Activated naive CD8-positive, alpha-beta T cell treated with anti-CD3 and anti-CD28 coated beads for 36 hours (primary cell): ENCODE measurements at regions not wholly inside any gene's neighbourhood (a gene's known extent, or its start where the extent isn't known, plus 50 kb on each side); places are given as distances from the start of the nearest gene placed in this dataset.

Experiments used
- DNase-seq: peaks from one replicate; pipeline ENCODE4 v3.0.0; 2021
- H3K27ac Mint-ChIP-seq: one replicate; pipeline ENCODE4 v1.8.0; 2022; ENCODE audit warnings: mild to moderate bottlenecking, moderate library complexity, mixed read lengths
- H3K27me3 Mint-ChIP-seq: one replicate; pipeline ENCODE4 v1.8.0; 2022; ENCODE audit warnings: mild to moderate bottlenecking, mixed read lengths
- H3K36me3 Mint-ChIP-seq: one replicate; pipeline ENCODE4 v1.8.0; 2021; ENCODE audit warnings: mild to moderate bottlenecking, mixed read lengths
- H3K4me1 Mint-ChIP-seq: one replicate; pipeline ENCODE4 v1.8.0; 2021; ENCODE audit warnings: mixed read lengths
- H3K4me3 Mint-ChIP-seq: one replicate; pipeline ENCODE4 v1.8.0; 2022; ENCODE audit warnings: mild to moderate bottlenecking, moderate library complexity, mixed read lengths
- H3K9me3 Mint-ChIP-seq: one replicate; pipeline ENCODE4 v1.8.0; 2022; ENCODE audit warnings: mixed read lengths

- Mint-ChIP-seq H3K4me1 (no peaks in the 10 kb centered on the region), H3K27ac (no peak overlapping the region), H3K9me3 (peaks cover 11% of the 10 kb centered on the region), H3K4me3 (no peak overlapping the region), H3K36me3 (no peaks in the 10 kb centered on the region), H3K27me3 (no peaks in the 10 kb centered on the region)
- DNase-seq: no peak
These were observed 513.5 kb upstream of the TUSC1 start for GRCh38 chr9:26191711-26192110.

GRCh38 chr9:26181836-26182235 lies 503.6 kb upstream of the TUSC1 start:
- Mint-ChIP-seq H3K27me3 (no peaks in the 10 kb centered on the region), H3K36me3 (no peaks in the 10 kb centered on the region), H3K9me3 (no peaks in the 10 kb centered on the region), H3K27ac (no peak overlapping the region), H3K4me1 (no peaks in the 10 kb centered on the region), H3K4me3 (no peak overlapping the region)
- no peak for DNase-seq

GRCh38 chr9:26176628-26177027 lies 498.4 kb upstream of the TUSC1 start:
- Mint-ChIP-seq H3K27me3 (no peaks in the 10 kb centered on the region), H3K27ac (no peak overlapping the region), H3K4me3 (no peak overlapping the region), H3K36me3 (no peaks in the 10 kb centered on the region), H3K9me3 (peaks cover 2% of the 10 kb centered on the region), H3K4me1 (no peaks in the 10 kb centered on the region)
- DNase-seq: no peak

- Mint-ChIP-seq H3K27me3 (no peaks in the 10 kb centered on the region), H3K27ac (no peak overlapping the region), H3K4me3 (no peak overlapping the region), H3K36me3 (no peaks in the 10 kb centered on the region), H3K4me1 (no peaks in the 10 kb centered on the region), H3K9me3 (peaks cover 2% of the 10 kb centered on the region)
- DNase-seq: no peak
These were observed 497.0 kb upstream of the TUSC1 start for GRCh38 chr9:26175264-26175663.

- no peak for DNase-seq
- Mint-ChIP-seq H3K4me1 (no peaks in the 10 kb centered on the region), H3K27ac (no peak overlapping the region), H3K9me3 (peaks cover 3% of the 10 kb centered on the region), H3K4me3 (no peak overlapping the region), H3K36me3 (no peaks in the 10 kb centered on the region), H3K27me3 (no peaks in the 10 kb centered on the region)
These were observed 494.1 kb upstream of the TUSC1 start for GRCh38 chr9:26172301-26172700.

- no peak overlapping the region for H3K27ac Mint-ChIP-seq
- no peaks in the 10 kb centered on the region for H3K4me1 Mint-ChIP-seq
- peaks cover 3% of the 10 kb centered on the region for H3K9me3 Mint-ChIP-seq
- H3K36me3 Mint-ChIP-seq: no peaks in the 10 kb centered on the region
- no peak for DNase-seq
- H3K27me3 Mint-ChIP-seq: no peaks in the 10 kb centered on the region
- H3K4me3 Mint-ChIP-seq: no peak overlapping the region
These were observed 493.4 kb upstream of the TUSC1 start for GRCh38 chr9:26171691-26172090.

- peaks cover 3% of the 10 kb centered on the region for H3K9me3 Mint-ChIP-seq
- DNase-seq: no peak
- H3K4me1 Mint-ChIP-seq: no peaks in the 10 kb centered on the region
- no peaks in the 10 kb centered on the region for H3K27me3 Mint-ChIP-seq
- no peak overlapping the region for H3K27ac Mint-ChIP-seq
- H3K36me3 Mint-ChIP-seq: no peaks in the 10 kb centered on the region
- no peak overlapping the region for H3K4me3 Mint-ChIP-seq
These were observed 491.9 kb upstream of the TUSC1 start for GRCh38 chr9:26170190-26170589.

- Mint-ChIP-seq H3K27me3 (no peaks in the 10 kb centered on the region), H3K9me3 (peaks cover 3% of the 10 kb centered on the region), H3K4me3 (no peak overlapping the region), H3K27ac (no peak overlapping the region), H3K4me1 (no peaks in the 10 kb centered on the region), H3K36me3 (no peaks in the 10 kb centered on the region)
- DNase-seq: no peak
These were observed 491.5 kb upstream of the TUSC1 start for GRCh38 chr9:26169708-26170107.

- H3K9me3 Mint-ChIP-seq: peaks cover 1% of the 10 kb centered on the region
- no peak for DNase-seq
- no peak overlapping the region for H3K4me3 Mint-ChIP-seq
- no peaks in the 10 kb centered on the region for H3K36me3 Mint-ChIP-seq
- no peak overlapping the region for H3K27ac Mint-ChIP-seq
- H3K27me3 Mint-ChIP-seq: no peaks in the 10 kb centered on the region
- no peaks in the 10 kb centered on the region for H3K4me1 Mint-ChIP-seq
These were observed 488.3 kb upstream of the TUSC1 start for GRCh38 chr9:26166537-26166936.

- no peaks in the 10 kb centered on the region for H3K27me3 Mint-ChIP-seq
- no peaks in the 10 kb centered on the region for H3K36me3 Mint-ChIP-seq
These were observed 487.2 kb upstream of the TUSC1 start for GRCh38 chr9:26165426-26165825.

GRCh38 chr9:26163931-26164330 lies 485.7 kb upstream of the TUSC1 start:
- DNase-seq: no peak
- no peaks in the 10 kb centered on the region for H3K27me3 Mint-ChIP-seq
- H3K9me3 Mint-ChIP-seq: peaks cover 4% of the 10 kb centered on the region
- H3K4me1 Mint-ChIP-seq: no peaks in the 10 kb centered on the region
- H3K36me3 Mint-ChIP-seq: no peaks in the 10 kb centered on the region
- H3K4me3 Mint-ChIP-seq: no peak overlapping the region
- H3K27ac Mint-ChIP-seq: no peak overlapping the region

More at GRCh38 chr9:26165426-26165825, 487.2 kb upstream of the TUSC1 start:
- no peak overlapping the region for H3K4me3 Mint-ChIP-seq
- no peaks in the 10 kb centered on the region for H3K4me1 Mint-ChIP-seq
- DNase-seq: no peak
- H3K27ac Mint-ChIP-seq: no peak overlapping the region
- peaks cover 5% of the 10 kb centered on the region for H3K9me3 Mint-ChIP-seq

GRCh38 chr9:26159575-26160392 lies 481.5 kb upstream of the TUSC1 start:
- H3K4me1 Mint-ChIP-seq: no peaks in the 10 kb centered on the region
- DNase-seq: no peak
- no peaks in the 10 kb centered on the region for H3K27me3 Mint-ChIP-seq
- H3K4me3 Mint-ChIP-seq: no peak overlapping the region
- peaks cover 4% of the 10 kb centered on the region for H3K9me3 Mint-ChIP-seq
- H3K36me3 Mint-ChIP-seq: no peaks in the 10 kb centered on the region
- H3K27ac Mint-ChIP-seq: no peak overlapping the region

GRCh38 chr9:26158631-26159150 lies 480.4 kb upstream of the TUSC1 start:
- no peaks in the 10 kb centered on the region for H3K4me1 Mint-ChIP-seq
- H3K36me3 Mint-ChIP-seq: no peaks in the 10 kb centered on the region
- no peak for DNase-seq
- no peak overlapping the region for H3K27ac Mint-ChIP-seq
- peaks cover 4% of the 10 kb centered on the region for H3K9me3 Mint-ChIP-seq
- no peak overlapping the region for H3K4me3 Mint-ChIP-seq
- H3K27me3 Mint-ChIP-seq: no peaks in the 10 kb centered on the region

GRCh38 chr9:26157411-26157810 lies 479.2 kb upstream of the TUSC1 start:
- Mint-ChIP-seq H3K4me1 (no peaks in the 10 kb centered on the region), H3K27me3 (no peaks in the 10 kb centered on the region), H3K27ac (no peak overlapping the region), H3K9me3 (peaks cover 4% of the 10 kb centered on the region), H3K36me3 (no peaks in the 10 kb centered on the region), H3K4me3 (no peak overlapping the region)
- DNase-seq: no peak

- Mint-ChIP-seq H3K4me3 (no peak overlapping the region), H3K27ac (no peak overlapping the region), H3K36me3 (no peaks in the 10 kb centered on the region), H3K27me3 (no peaks in the 10 kb centered on the region), H3K9me3 (no peaks in the 10 kb centered on the region), H3K4me1 (no peaks in the 10 kb centered on the region)
- no peak for DNase-seq
These were observed 474.1 kb upstream of the TUSC1 start for GRCh38 chr9:26152350-26152749.

GRCh38 chr9:26148128-26148527 lies 469.9 kb upstream of the TUSC1 start:
- no peaks in the 10 kb centered on the region for H3K27me3 Mint-ChIP-seq
- H3K27ac Mint-ChIP-seq: no peak overlapping the region
- no peak overlapping the region for H3K4me3 Mint-ChIP-seq
- no peaks in the 10 kb centered on the region for H3K9me3 Mint-ChIP-seq
- no peak for DNase-seq
- H3K4me1 Mint-ChIP-seq: no peaks in the 10 kb centered on the region
- no peaks in the 10 kb centered on the region for H3K36me3 Mint-ChIP-seq
